PC-9 (cell line): ENCODE measurements at regions not wholly inside any gene's neighbourhood (a gene's known extent, or its start where the extent isn't known, plus 50 kb on each side); places are given as distances from the start of the nearest gene placed in this dataset.

Experiments used
- BruUV-seq: library from RNA; stranded (reverse); fragments of 400-500 nt; replicated peaks from 2 replicates; lab custom pipeline; 2021; lab: Mats Ljungman, UMichigan
- CTCF ChIA-PET: fragments of 300-600 bp; sonication (Branson Sonifier 250); formaldehyde crosslinking; loops from one replicate; lab custom pipeline; 2022; ENCODE audit warnings: antibody characterized with exemption; lab: Charles Lee
- POLR2A ChIA-PET: fragments of 300-600 bp; sonication (Branson Sonifier 250); formaldehyde crosslinking; loops from one replicate; lab custom pipeline; 2022; ENCODE audit warnings: antibody characterized with exemption; ENCODE audit not compliant: unreplicated experiment; lab: Charles Lee
- DNase-seq, 2 experiments: peaks; one replicate each; pipeline versions ENCODE4 v3.0.0 to v3.0.0-alpha.2; 2015 to 2022; ENCODE audit warnings: mixed read lengths in 1 of 2
- H2AFZ ChIP-seq: fragments of 200-600 bp; sonication (generic); 2 replicates; pipeline ENCODE4 v1.8.1; 2017; ENCODE audit warnings: antibody characterized with exemption
- H3F3A ChIP-seq: fragments of 200-600 bp; sonication (generic); 2 replicates; pipeline ENCODE4 v1.8.1; 2017; ENCODE audit warnings: antibody characterized with exemption, mild to moderate bottlenecking, low read depth; ENCODE audit not compliant: insufficient read depth
- H3K27ac ChIP-seq: fragments of 200-600 bp; sonication (generic); 2 replicates; pipeline ENCODE4 v1.6.1; 2016; ENCODE audit warnings: mixed run types
- H3K27me3 ChIP-seq: fragments of 200-600 bp; sonication (generic); 2 replicates; pipeline ENCODE4 v1.6.1; 2016; ENCODE audit warnings: low read depth, mixed run types; ENCODE audit not compliant: insufficient read depth
- H3K36me3 ChIP-seq: fragments of 200-600 bp; sonication (generic); 2 replicates; pipeline ENCODE4 v1.6.1; 2016; ENCODE audit warnings: low read depth, mixed run types
- H3K4me1 ChIP-seq: fragments of 200-600 bp; sonication (generic); replicated peaks from 2 replicates; pipeline ENCODE4 v1.6.1; 2016; ENCODE audit warnings: mixed run types; ENCODE audit not compliant: insufficient read depth
- H3K4me2 ChIP-seq: fragments of 200-600 bp; sonication (generic); 2 replicates; pipeline ENCODE4 v1.6.1; 2017; ENCODE audit warnings: mixed run types
- H3K4me3 ChIP-seq: fragments of 200-600 bp; sonication (generic); 2 replicates; pipeline ENCODE4 v1.6.1; 2016; ENCODE audit warnings: mixed run types
- H3K79me2 ChIP-seq: fragments of 200-600 bp; sonication (generic); 2 replicates; pipeline ENCODE4 v1.6.1; 2017; ENCODE audit warnings: low read depth, mixed run types
- H3K9me2 ChIP-seq: fragments of 200-600 bp; sonication (generic); 2 replicates; pipeline ENCODE4 v1.8.1; 2017; ENCODE audit warnings: mild to moderate bottlenecking; ENCODE audit not compliant: insufficient read depth
- H3K9me3 ChIP-seq: fragments of 200-600 bp; sonication (generic); 2 replicates; pipeline ENCODE4 v1.8.1; 2016; ENCODE audit warnings: low read depth; ENCODE audit not compliant: insufficient read depth
- H4K20me1 ChIP-seq: fragments of 200-600 bp; sonication (generic); 2 replicates; pipeline ENCODE4 v1.8.1; 2017; ENCODE audit not compliant: insufficient read depth
- EZH2 ChIP-seq: fragments of 200-600 bp; sonication (generic); IDR thresholded peaks from 2 replicates; pipeline ENCODE4 v1.8.0; 2017; ENCODE audit warnings: antibody characterized with exemption, low read depth
- intact Hi-C: fragments of 100-400 bp; cut with micrococcal nuclease; formaldehyde crosslinking; loops from one replicate; pipeline ENCODE4 v1.10.0; 2022; ENCODE audit not compliant: unreplicated experiment
- TF ChIP-seq, protein P1 (sequence below): fragments of 200-600 bp; sonication (generic); conservative IDR thresholded peaks from 2 replicates; pipeline ENCODE4 v1.6.1; 2017; ENCODE audit warnings: mixed run types, antibody characterized with exemption, mild to moderate bottlenecking, moderate library complexity

DNA sequence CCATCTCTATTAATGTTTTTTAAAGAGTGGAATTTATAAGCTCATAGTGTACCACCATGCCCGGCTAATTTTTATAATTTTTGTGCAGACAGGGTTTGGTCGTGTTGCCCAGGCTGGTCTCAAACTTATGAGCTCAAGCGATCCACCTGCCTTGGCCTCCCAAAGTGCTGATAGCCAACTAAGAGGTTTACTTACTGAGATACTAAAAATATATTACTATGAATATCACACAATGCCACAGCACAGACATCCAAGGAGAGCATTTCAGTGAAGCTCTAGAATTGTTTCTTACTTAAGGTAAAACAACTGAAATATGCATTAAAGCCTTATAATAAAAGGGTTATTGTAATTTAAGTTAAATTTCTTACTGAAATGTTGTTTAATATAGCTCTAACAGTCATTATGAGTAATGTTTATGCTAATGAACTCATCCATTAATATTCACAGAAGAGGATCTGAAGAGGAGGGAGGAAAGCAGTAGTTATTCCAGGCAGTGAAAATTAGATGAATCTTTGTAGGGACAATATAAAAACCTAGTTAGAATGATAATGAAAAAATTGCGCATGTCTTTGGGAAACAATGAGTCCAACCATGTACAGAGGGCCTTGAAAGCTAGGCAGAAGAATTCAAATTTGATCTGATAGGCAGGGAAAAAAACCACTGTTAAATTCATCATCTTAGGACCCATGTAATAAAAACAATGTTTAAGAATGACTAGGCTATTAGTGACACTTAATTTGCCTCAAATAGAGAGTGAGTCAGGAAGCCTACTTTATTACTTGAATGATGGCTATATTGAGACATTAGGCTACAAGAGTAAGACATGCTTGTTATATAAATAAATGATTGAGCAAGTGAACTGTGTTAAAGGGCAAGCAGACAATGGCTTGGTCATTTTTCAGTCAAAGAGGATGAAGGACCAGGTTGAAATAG lies 99.2 kb downstream of the SLC41A2 start:
- intact Hi-C loops: no loop called here
- Histone ChIP-seq H3K27me3 (no peaks in the 10 kb centered on the region), H3K36me3 (no peaks in the 10 kb centered on the region), H3K4me1 (peaks cover 24% of the 10 kb centered on the region), H3K4me3 (no peak overlapping the region), H3K9me2 (no peaks in the 10 kb centered on the region), H3K4me2 (peak overlapping the region; percentile 48), H3K9me3 (peaks cover 5% of the 10 kb centered on the region; the same call in 1 of the 2 replicates), H3F3A (peaks cover 14% of the 10 kb centered on the region), H4K20me1 (no peaks in the 10 kb centered on the region), H3K79me2 (no peaks in the 10 kb centered on the region), H2AFZ (no peak overlapping the region), H3K27ac (peak overlapping the region; percentile 79)
- POLR2A ChIA-PET: no interaction called here
- no TSS peak for BruUV-seq
- DNase-seq: peak in 1 of 2 experiments; percentile 97
- no peak for TF ChIP-seq EZH2
- TF ChIP-seq, protein P1, sequence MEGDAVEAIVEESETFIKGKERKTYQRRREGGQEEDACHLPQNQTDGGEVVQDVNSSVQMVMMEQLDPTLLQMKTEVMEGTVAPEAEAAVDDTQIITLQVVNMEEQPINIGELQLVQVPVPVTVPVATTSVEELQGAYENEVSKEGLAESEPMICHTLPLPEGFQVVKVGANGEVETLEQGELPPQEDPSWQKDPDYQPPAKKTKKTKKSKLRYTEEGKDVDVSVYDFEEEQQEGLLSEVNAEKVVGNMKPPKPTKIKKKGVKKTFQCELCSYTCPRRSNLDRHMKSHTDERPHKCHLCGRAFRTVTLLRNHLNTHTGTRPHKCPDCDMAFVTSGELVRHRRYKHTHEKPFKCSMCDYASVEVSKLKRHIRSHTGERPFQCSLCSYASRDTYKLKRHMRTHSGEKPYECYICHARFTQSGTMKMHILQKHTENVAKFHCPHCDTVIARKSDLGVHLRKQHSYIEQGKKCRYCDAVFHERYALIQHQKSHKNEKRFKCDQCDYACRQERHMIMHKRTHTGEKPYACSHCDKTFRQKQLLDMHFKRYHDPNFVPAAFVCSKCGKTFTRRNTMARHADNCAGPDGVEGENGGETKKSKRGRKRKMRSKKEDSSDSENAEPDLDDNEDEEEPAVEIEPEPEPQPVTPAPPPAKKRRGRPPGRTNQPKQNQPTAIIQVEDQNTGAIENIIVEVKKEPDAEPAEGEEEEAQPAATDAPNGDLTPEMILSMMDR: no peak
- CTCF ChIA-PET: no interaction called here

DNA sequence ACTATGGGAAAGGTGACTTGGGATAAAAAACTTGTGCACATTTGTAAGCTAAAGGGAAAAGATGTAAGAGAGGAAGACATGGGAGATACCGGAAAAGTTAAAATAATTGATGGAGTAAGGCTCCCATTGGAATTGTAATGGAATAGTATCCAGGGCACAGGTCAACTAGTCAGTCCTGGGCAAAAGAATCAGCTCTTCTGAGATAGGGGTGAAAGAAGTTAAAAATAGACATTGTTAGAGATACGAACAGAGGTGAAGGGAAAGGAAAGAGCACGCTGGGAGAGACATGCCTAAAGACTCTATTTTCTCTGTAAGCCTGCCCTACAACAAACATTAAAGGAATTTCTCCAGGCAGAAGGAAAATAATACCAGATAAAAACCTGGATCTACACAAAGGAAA lies 101.6 kb downstream of the SLC41A2 start:
- TF ChIP-seq, protein P1: no peak
- TF ChIP-seq EZH2: no peak
- Histone ChIP-seq H3K4me2 (no peak overlapping the region), H3K27me3 (no peaks in the 10 kb centered on the region), H2AFZ (no peak overlapping the region), H3K79me2 (no peaks in the 10 kb centered on the region), H4K20me1 (no peaks in the 10 kb centered on the region), H3K4me3 (no peak overlapping the region), H3K9me3 (peaks cover 5% of the 10 kb centered on the region; the same call in 1 of the 2 replicates), H3K27ac (no peak overlapping the region), H3K4me1 (peaks cover 24% of the 10 kb centered on the region), H3K36me3 (no peaks in the 10 kb centered on the region), H3F3A (peaks cover 14% of the 10 kb centered on the region), H3K9me2 (no peaks in the 10 kb centered on the region)
- no peak for DNase-seq
- intact Hi-C loops: no loop called here
- CTCF ChIA-PET: no interaction called here
- POLR2A ChIA-PET: interaction anchor here (0.6 kb wide), 1 partner anchor 651 kb away, joined by 4 read pairs; no protein-coding TSS in a partner anchor
- no TSS peak for BruUV-seq

DNA sequence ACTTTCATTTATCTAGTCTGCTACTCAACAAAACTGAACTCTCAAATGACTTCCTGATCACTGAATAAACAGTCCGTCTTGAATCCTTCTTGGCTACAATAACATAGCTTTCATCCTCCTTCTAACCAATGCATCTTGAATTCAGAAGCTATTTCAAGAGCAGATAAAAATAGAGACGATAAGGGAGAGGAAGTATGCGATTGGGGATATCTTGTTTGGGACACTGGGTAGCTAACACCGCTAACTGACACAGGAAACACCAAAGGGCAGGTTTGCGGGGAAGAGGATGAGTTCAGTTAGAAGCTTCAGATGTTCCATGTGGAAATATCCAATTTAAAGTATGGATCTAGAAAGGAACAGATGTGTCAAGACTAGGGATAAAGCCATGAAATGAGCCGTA lies 102.5 kb downstream of the SLC41A2 start:
- Histone ChIP-seq H3K4me1 (peaks cover 24% of the 10 kb centered on the region), H3F3A (peaks cover 14% of the 10 kb centered on the region), H4K20me1 (no peaks in the 10 kb centered on the region), H3K27me3 (no peaks in the 10 kb centered on the region), H2AFZ (no peak overlapping the region), H3K4me3 (no peak overlapping the region), H3K27ac (no peak overlapping the region), H3K9me2 (no peaks in the 10 kb centered on the region), H3K9me3 (peaks cover 5% of the 10 kb centered on the region; the same call in 1 of the 2 replicates), H3K36me3 (no peaks in the 10 kb centered on the region), H3K4me2 (no peak overlapping the region), H3K79me2 (no peaks in the 10 kb centered on the region)
- no peak for DNase-seq
- no TSS peak for BruUV-seq
- no peak for TF ChIP-seq EZH2
- TF ChIP-seq, protein P1: no peak
- ChIA-PET CTCF (interaction anchor here (0.6 kb wide), 1 partner anchor 175 kb away, joined by 5 read pairs; no protein-coding TSS in a partner anchor), POLR2A (no interaction called here)
- intact Hi-C loops: no loop called here
